OCI-LY1 (cell line): ENCODE measurements at regions not wholly inside any gene's neighbourhood (a gene's known extent, or its start where the extent isn't known, plus 50 kb on each side); places are given as distances from the start of the nearest gene placed in this dataset.

Source experiments
- H2AFZ ChIP-seq: fragments of 200-600 bp; sonication (generic), shearing (Covaris generic); 2 replicates; pipeline ENCODE4 v1.6.0; 2014; ENCODE audit warnings: antibody characterized with exemption, mild to moderate bottlenecking, low read length
- H3F3A ChIP-seq: fragments of 200-600 bp; sonication (generic), shearing (Covaris generic); 2 replicates; pipeline ENCODE4 v1.6.0; 2014; ENCODE audit warnings: mild to moderate bottlenecking, antibody characterized with exemption, low read length, moderate library complexity; ENCODE audit not compliant: insufficient read depth
- H3K27ac ChIP-seq: fragments of 200-600 bp; sonication (generic); 2 replicates; pipeline ENCODE4 v1.5.1; 2014; ENCODE audit warnings: low read length, mixed run types, mild to moderate bottlenecking, low read depth; ENCODE audit not compliant: poor library complexity, severe bottlenecking
- H3K27me3 ChIP-seq: fragments of 200-600 bp; sonication (generic); 2 replicates; pipeline ENCODE4 v1.6.0; 2014; ENCODE audit warnings: antibody characterized with exemption, mild to moderate bottlenecking, low read length, moderate library complexity; ENCODE audit not compliant: insufficient read depth
- H3K36me3 ChIP-seq: fragments of 200-600 bp; sonication (generic); 2 replicates; pipeline ENCODE4 v1.6.1; 2014; ENCODE audit warnings: mild to moderate bottlenecking, antibody characterized with exemption, low read length, moderate library complexity, mixed read lengths; ENCODE audit not compliant: insufficient read depth
- H3K4me1 ChIP-seq: fragments of 200-600 bp; sonication (generic); 2 replicates; pipeline ENCODE4 v1.5.1; 2014; ENCODE audit warnings: mild to moderate bottlenecking, low read length, moderate library complexity; ENCODE audit not compliant: insufficient read depth, severe bottlenecking
- H3K4me2 ChIP-seq: fragments of 200-600 bp; sonication (generic), shearing (Covaris generic); 2 replicates; pipeline ENCODE4 v1.6.1; 2014; ENCODE audit warnings: low read length
- H3K4me3 ChIP-seq: fragments of 200-600 bp; sonication (generic); 2 replicates; pipeline ENCODE4 v1.5.1; 2014; ENCODE audit warnings: low read length, low read depth, mild to moderate bottlenecking, mixed read lengths; ENCODE audit not compliant: poor library complexity, severe bottlenecking
- H3K79me2 ChIP-seq: fragments of 200-600 bp; shearing (Covaris generic); 2 replicates; pipeline ENCODE4 v1.6.1; 2016; ENCODE audit warnings: mixed run types, low read length, mixed read lengths; ENCODE audit not compliant: insufficient read depth
- H3K9ac ChIP-seq: fragments of 200-600 bp; sonication (generic), shearing (Covaris generic); 2 replicates; pipeline ENCODE4 v1.6.1; 2014; ENCODE audit warnings: mild to moderate bottlenecking, low read length, mixed read lengths
- H3K9me2 ChIP-seq: fragments of 200-600 bp; sonication (generic), shearing (Covaris generic); 2 replicates; pipeline ENCODE4 v1.6.1; 2014; ENCODE audit warnings: low read depth, mild to moderate bottlenecking, low read length, mixed read lengths
- H3K9me3 ChIP-seq: fragments of 200-600 bp; shearing (Covaris generic); 2 replicates; pipeline ENCODE4 v1.6.1; 2014; ENCODE audit warnings: low read length, mixed read lengths
- H4K20me1 ChIP-seq: fragments of 200-600 bp; sonication (generic), shearing (Covaris generic); 2 replicates; pipeline ENCODE4 v1.6.0; 2016; ENCODE audit warnings: mild to moderate bottlenecking, low read length; ENCODE audit not compliant: insufficient read depth
- EZH2 ChIP-seq: fragments of 200-600 bp; sonication (generic), shearing (Covaris generic); IDR thresholded peaks from 2 replicates; pipeline ENCODE4 v1.8.0; 2017; ENCODE audit warnings: borderline replicate concordance, mixed run types, mild to moderate bottlenecking, antibody characterized with exemption, low read length, moderate library complexity, mixed read lengths
- TF ChIP-seq, protein P1 (sequence below): fragments of 200-600 bp; sonication (generic), shearing (Covaris generic); IDR thresholded peaks from 2 replicates; pipeline ENCODE4 v1.5.1; 2017; ENCODE audit warnings: mild to moderate bottlenecking, antibody characterized with exemption, low read length, moderate library complexity, mixed read lengths

DNA sequence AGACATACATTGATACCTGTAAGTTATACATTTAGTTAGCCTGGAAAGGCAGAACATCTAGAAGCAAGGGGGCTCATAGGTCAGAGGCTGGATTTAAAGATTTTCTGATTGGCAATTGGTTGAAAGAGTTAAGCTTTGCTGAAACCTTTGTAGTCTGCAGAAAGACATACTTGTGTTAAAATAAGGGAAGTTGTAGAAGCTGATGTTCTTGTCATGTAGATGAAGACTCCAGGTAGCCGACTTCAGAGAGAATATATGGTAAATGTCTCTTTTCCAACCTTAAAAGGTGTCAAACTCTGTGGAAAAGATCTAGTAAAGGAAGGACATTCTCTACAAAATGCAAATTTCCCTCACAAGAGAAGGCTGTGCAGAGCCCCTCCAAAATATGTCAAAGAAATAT lies 62.9 kb upstream of the ADAMTS16 start:
- TF ChIP-seq, protein P1, sequence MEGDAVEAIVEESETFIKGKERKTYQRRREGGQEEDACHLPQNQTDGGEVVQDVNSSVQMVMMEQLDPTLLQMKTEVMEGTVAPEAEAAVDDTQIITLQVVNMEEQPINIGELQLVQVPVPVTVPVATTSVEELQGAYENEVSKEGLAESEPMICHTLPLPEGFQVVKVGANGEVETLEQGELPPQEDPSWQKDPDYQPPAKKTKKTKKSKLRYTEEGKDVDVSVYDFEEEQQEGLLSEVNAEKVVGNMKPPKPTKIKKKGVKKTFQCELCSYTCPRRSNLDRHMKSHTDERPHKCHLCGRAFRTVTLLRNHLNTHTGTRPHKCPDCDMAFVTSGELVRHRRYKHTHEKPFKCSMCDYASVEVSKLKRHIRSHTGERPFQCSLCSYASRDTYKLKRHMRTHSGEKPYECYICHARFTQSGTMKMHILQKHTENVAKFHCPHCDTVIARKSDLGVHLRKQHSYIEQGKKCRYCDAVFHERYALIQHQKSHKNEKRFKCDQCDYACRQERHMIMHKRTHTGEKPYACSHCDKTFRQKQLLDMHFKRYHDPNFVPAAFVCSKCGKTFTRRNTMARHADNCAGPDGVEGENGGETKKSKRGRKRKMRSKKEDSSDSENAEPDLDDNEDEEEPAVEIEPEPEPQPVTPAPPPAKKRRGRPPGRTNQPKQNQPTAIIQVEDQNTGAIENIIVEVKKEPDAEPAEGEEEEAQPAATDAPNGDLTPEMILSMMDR, result no peak
- TF ChIP-seq EZH2, result no peak
- no peak overlapping the region for H2AFZ ChIP-seq
- H3K27ac ChIP-seq, result no peak overlapping the region
- no peak overlapping the region for H3K4me2 ChIP-seq
- no peaks in the 10 kb centered on the region for H3K79me2 ChIP-seq
- no peaks in the 10 kb centered on the region for H3K36me3 ChIP-seq
- no peak overlapping the region for H3K4me3 ChIP-seq
- H4K20me1 ChIP-seq, result no peaks in the 10 kb centered on the region
- H3F3A ChIP-seq, result no peaks in the 10 kb centered on the region
- H3K9ac ChIP-seq, result no peak overlapping the region
- no peaks in the 10 kb centered on the region for H3K4me1 ChIP-seq
- H3K27me3 ChIP-seq, result no peaks in the 10 kb centered on the region
- H3K9me3 ChIP-seq, result no peaks in the 10 kb centered on the region
- H3K9me2 ChIP-seq, result no peaks in the 10 kb centered on the region

DNA sequence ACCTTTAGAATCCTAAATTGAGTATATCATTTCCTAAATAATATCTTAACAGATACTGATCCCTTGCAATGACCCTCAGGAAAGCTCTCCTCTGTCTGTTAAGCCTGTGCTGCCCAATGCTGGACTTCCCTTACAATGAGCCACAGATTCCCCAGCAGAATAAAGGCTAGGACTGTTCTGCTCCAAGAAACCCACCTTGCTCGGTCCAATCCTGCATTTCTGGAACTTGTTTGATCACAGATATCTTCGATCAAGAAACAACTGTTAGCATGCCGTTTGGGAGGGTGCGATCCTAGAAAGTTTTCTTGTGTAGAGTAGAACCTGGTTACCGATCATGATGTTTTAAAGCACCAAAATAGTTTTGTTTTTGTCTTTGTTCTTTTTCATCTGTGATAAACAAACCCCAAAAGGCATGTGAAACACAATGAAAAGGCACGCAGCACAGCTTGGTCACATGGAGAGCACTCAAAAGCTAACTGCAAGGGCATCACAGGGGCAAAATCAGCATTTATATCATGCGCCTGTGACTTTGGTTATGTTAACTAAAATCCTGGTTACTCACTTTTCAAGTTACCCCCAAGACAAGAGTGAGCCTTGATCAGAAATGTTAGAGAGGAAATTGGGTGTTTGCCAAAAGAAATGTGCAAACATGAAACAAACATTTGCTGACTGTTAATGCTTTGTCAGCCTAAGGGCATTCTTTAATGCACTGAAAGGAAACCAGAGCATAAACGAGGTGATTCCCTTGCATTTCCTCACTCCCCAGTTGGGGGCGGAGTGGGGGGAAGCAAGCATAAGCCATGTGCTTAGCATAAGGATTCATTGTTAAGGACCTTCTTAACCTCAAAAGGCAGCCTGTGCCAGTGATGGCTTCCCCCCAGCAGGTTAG lies 61.9 kb upstream of the ADAMTS16 start:
- H3K9me2 ChIP-seq, result no peaks in the 10 kb centered on the region
- no peak overlapping the region for H3K4me2 ChIP-seq
- no peaks in the 10 kb centered on the region for H3K9me3 ChIP-seq
- H2AFZ ChIP-seq, result no peak overlapping the region
- no peaks in the 10 kb centered on the region for H3K79me2 ChIP-seq
- no peak overlapping the region for H3K4me3 ChIP-seq
- H3K4me1 ChIP-seq, result no peaks in the 10 kb centered on the region
- no peak for TF ChIP-seq EZH2
- TF ChIP-seq, protein P1, result no peak
- H4K20me1 ChIP-seq, result no peaks in the 10 kb centered on the region
- H3K36me3 ChIP-seq, result no peaks in the 10 kb centered on the region
- H3F3A ChIP-seq, result no peaks in the 10 kb centered on the region
- no peak overlapping the region for H3K9ac ChIP-seq
- H3K27ac ChIP-seq, result no peak overlapping the region
- H3K27me3 ChIP-seq, result no peaks in the 10 kb centered on the region

DNA sequence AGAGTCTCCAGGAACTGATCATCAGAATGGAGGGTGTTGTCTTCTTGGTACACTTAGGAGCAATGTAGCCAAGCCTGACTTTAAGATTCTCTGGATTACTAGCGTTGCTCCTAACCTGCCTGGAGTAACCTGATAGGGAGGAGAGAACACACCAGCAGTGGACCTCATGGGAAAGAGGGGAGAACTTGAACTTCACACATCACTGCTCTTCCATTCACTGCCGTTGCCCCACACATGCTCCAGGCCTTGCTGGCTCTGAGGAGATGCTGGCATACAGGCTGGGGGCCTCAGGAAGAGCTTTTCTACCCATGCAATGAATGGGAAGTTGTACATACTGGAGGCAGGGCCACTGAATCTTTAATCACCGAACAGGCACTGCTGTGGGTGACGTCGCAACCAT lies 60.3 kb upstream of the ADAMTS16 start:
- H3K9ac ChIP-seq, result no peak overlapping the region
- H3K79me2 ChIP-seq, result no peaks in the 10 kb centered on the region
- H3K9me3 ChIP-seq, result no peaks in the 10 kb centered on the region
- no peak overlapping the region for H2AFZ ChIP-seq
- no peaks in the 10 kb centered on the region for H3K36me3 ChIP-seq
- H3K4me1 ChIP-seq, result no peaks in the 10 kb centered on the region
- TF ChIP-seq EZH2, result no peak
- TF ChIP-seq, protein P1, result no peak
- H3K9me2 ChIP-seq, result no peaks in the 10 kb centered on the region
- H3K27ac ChIP-seq, result no peak overlapping the region
- H3K4me2 ChIP-seq, result no peak overlapping the region
- no peaks in the 10 kb centered on the region for H4K20me1 ChIP-seq
- no peaks in the 10 kb centered on the region for H3F3A ChIP-seq
- H3K4me3 ChIP-seq, result no peak overlapping the region
- H3K27me3 ChIP-seq, result no peaks in the 10 kb centered on the region
